BLaER1 treated with 17β-estradiol and CSF1 and Interleukin-3, amounts not matched to agents 10 nM and 100 nM (cell line): ENCODE measurements at regions not wholly inside any gene's neighbourhood (a gene's known extent, or its start where the extent isn't known, plus 50 kb on each side); places are given as distances from the start of the nearest gene placed in this dataset.

Experiments used
- H3K27ac ChIP-seq, 11 experiments: shearing (Covaris generic); formaldehyde crosslinking; 2 replicates each; pipeline ENCODE4 v1.8.1; 2022
- H3K27me3 ChIP-seq, 11 experiments: shearing (Covaris generic); formaldehyde crosslinking; 2 replicates each; pipeline ENCODE4 v1.8.1; 2022
- H3K36me3 ChIP-seq, 11 experiments: shearing (Covaris generic); formaldehyde crosslinking; 2 replicates each; pipeline ENCODE4 v1.8.1; 2022
- H3K4me1 ChIP-seq, 10 experiments: shearing (Covaris generic); formaldehyde crosslinking; 2 replicates each; pipeline ENCODE4 v1.8.1; 2022
- H3K4me2 ChIP-seq, 11 experiments: shearing (Covaris generic); formaldehyde crosslinking; 2 replicates each; pipeline ENCODE4 v1.8.1; 2022
- H3K4me3 ChIP-seq, 10 experiments: shearing (Covaris generic); formaldehyde crosslinking; 2 replicates each; pipeline ENCODE4 v1.8.1; 2022
- H3K9ac ChIP-seq, 11 experiments: shearing (Covaris generic); formaldehyde crosslinking; 2 replicates each; pipeline ENCODE4 v1.8.1; 2022
- H3K9me3 ChIP-seq, 11 experiments: shearing (Covaris generic); formaldehyde crosslinking; replicated peaks in 1 of 11; 2 replicates each; pipeline ENCODE4 v1.8.1; 2022
- H4K20me1 ChIP-seq, 11 experiments: shearing (Covaris generic); formaldehyde crosslinking; 2 replicates each; pipeline ENCODE4 v1.8.1; 2022
- Cebpa-rat ChIP-seq, 11 experiments: shearing (Covaris generic); IDR thresholded peaks; 2 replicates each; pipeline ENCODE4 v1.8.1; 2022

- no peak overlapping the region for H3K4me3 ChIP-seq
These were observed 211.7 kb downstream of the NAF1 start for GRCh38 chr4:162954976-162955375.

GRCh38 chr4:162952232-162952631, 214.5 kb downstream of the NAF1 start:
- Histone ChIP-seq H3K4me1 (no peaks in the 10 kb centered on the region), H3K4me2 (no peak overlapping the region), H3K9me3 (no peaks in the 10 kb centered on the region), H3K27ac (no peak overlapping the region), H3K4me3 (no peak overlapping the region), H4K20me1 (no peaks in the 10 kb centered on the region), H3K9ac (no peak overlapping the region), H3K36me3 (no peaks in the 10 kb centered on the region), H3K27me3 (no peaks in the 10 kb centered on the region)
- TF ChIP-seq Cebpa-rat (IDR thresholded peaks at IDR 0.05): no peak

More at GRCh38 chr4:162954976-162955375, 211.7 kb downstream of the NAF1 start:
- Histone ChIP-seq H3K27me3 (no peaks in the 10 kb centered on the region), H3K36me3 (no peaks in the 10 kb centered on the region), H3K4me1 (no peaks in the 10 kb centered on the region), H3K9me3 (no peaks in the 10 kb centered on the region), H3K4me2 (no peak overlapping the region), H3K27ac (no peak overlapping the region), H4K20me1 (no peaks in the 10 kb centered on the region), H3K9ac (no peak overlapping the region)
- no peak for TF ChIP-seq Cebpa-rat (IDR thresholded peaks at IDR 0.05)

- Histone ChIP-seq H3K4me1 (no peaks in the 10 kb centered on the region), H3K27ac (no peak overlapping the region), H3K9ac (no peak overlapping the region), H3K4me3 (no peak overlapping the region), H3K36me3 (no peaks in the 10 kb centered on the region), H4K20me1 (no peaks in the 10 kb centered on the region), H3K27me3 (no peaks in the 10 kb centered on the region), H3K4me2 (no peak overlapping the region), H3K9me3 (no peaks in the 10 kb centered on the region)
- no peak for TF ChIP-seq Cebpa-rat (IDR thresholded peaks at IDR 0.05)
These were observed 221.0 kb downstream of the NAF1 start for GRCh38 chr4:162945713-162946112.

DNA sequence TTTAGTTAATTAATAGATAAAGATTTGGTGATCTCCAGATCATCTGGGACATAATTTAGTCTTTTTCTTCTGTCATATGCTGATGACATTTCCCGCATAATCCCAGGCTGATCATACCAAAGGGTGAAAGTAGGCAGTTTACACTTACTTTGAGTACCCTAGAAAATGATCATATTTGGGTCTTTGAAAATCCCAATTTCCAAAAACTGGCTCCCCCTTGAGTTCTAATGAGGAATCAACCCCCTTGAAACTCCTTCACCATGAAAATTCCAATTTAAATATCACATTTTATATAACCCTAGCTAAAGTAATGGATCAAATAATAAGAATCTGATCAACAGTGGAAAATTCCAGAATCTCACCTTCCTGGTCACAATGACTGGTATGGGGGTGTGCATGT, 223.4 kb downstream of the NAF1 start:
- H3K27me3 ChIP-seq: no peaks in the 10 kb centered on the region
- H3K4me2 ChIP-seq: no peak overlapping the region
- TF ChIP-seq Cebpa-rat (IDR thresholded peaks at IDR 0.05): no peak
- no peaks in the 10 kb centered on the region for H3K36me3 ChIP-seq
- H3K4me3 ChIP-seq: no peak overlapping the region
- H3K9me3 ChIP-seq: no peaks in the 10 kb centered on the region
- H3K27ac ChIP-seq: no peak overlapping the region
- no peaks in the 10 kb centered on the region for H3K4me1 ChIP-seq
- H4K20me1 ChIP-seq: no peaks in the 10 kb centered on the region
- no peak overlapping the region for H3K9ac ChIP-seq

- Histone ChIP-seq H3K27me3 (no peaks in the 10 kb centered on the region), H3K4me3 (no peak overlapping the region), H3K36me3 (no peaks in the 10 kb centered on the region), H3K4me1 (peaks cover 0 to 16% (median 6%) of the 10 kb centered on the region in 10 experiments; a peak in 7 of 20 replicates), H3K9me3 (no peaks in the 10 kb centered on the region), H3K27ac (no peak overlapping the region), H3K4me2 (no peak overlapping the region), H4K20me1 (no peaks in the 10 kb centered on the region), H3K9ac (no peak overlapping the region)
- TF ChIP-seq Cebpa-rat (IDR thresholded peaks at IDR 0.05): no peak
These were observed 227.8 kb downstream of the NAF1 start for GRCh38 chr4:162938738-162939485.

- H3K4me3 ChIP-seq: no peak overlapping the region
- H3K27ac ChIP-seq: no peak overlapping the region
- no peak for TF ChIP-seq Cebpa-rat (IDR thresholded peaks at IDR 0.05)
- H4K20me1 ChIP-seq: no peaks in the 10 kb centered on the region
- H3K4me2 ChIP-seq: peak overlapping the region in 7 of 11 experiments; percentile 5 to 45 (median 36); a peak in 11 of 22 replicates
- peaks cover 0 to 16% (median 6%) of the 10 kb centered on the region in 10 experiments; a peak in 7 of 20 replicates for H3K4me1 ChIP-seq
- no peaks in the 10 kb centered on the region for H3K36me3 ChIP-seq
- no peaks in the 10 kb centered on the region for H3K27me3 ChIP-seq
- H3K9ac ChIP-seq: no peak overlapping the region
- no peaks in the 10 kb centered on the region for H3K9me3 ChIP-seq
These were observed 231.5 kb downstream of the NAF1 start for GRCh38 chr4:162935214-162935613.

- Histone ChIP-seq H3K36me3 (no peaks in the 10 kb centered on the region), H3K9ac (no peak overlapping the region), H3K4me3 (no peak overlapping the region), H3K4me1 (peaks cover 0 to 16% (median 6%) of the 10 kb centered on the region in 10 experiments; a peak in 7 of 20 replicates), H3K4me2 (no peak overlapping the region), H3K27me3 (no peaks in the 10 kb centered on the region), H4K20me1 (no peaks in the 10 kb centered on the region), H3K9me3 (no peaks in the 10 kb centered on the region), H3K27ac (no peak overlapping the region)
- TF ChIP-seq Cebpa-rat (IDR thresholded peaks at IDR 0.05): no peak
These were observed 235.4 kb downstream of the NAF1 start for GRCh38 chr4:162931286-162931685.

DNA sequence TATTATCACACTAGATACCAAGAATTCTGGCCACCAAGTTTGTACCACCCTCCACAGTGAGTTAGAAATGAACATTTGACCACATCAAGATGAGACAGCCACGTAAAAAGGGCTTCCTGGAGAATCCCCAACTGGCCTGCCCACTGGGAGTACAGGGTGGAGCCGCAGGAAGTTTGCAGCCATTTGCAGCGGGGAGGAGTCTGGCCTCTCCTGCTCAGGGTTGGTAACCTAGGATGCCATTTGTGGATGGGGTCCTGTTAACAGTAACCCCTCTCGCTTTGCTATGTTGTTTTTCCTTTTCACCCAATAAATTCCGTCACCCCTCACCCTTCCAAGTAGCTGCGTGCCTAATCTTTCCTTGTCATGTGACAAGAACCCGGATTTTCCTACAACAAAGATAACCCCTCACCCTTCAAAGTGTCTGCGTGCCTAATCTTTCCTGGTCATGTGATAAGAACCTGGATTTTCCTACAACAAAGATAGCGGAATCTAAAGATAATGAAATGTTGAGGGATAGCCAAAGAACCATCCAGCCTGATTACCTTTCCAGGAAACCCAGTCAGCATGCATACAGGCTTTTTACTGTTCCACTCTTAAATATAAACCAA, 245.4 kb downstream of the NAF1 start:
- TF ChIP-seq Cebpa-rat (IDR thresholded peaks at IDR 0.05): no peak
- H3K4me1 ChIP-seq: no peaks in the 10 kb centered on the region
- no peak overlapping the region for H3K4me3 ChIP-seq
- no peak overlapping the region for H3K9ac ChIP-seq
- no peak overlapping the region for H3K4me2 ChIP-seq
- peaks cover 0 to 11% (median 0%) of the 10 kb centered on the region in 11 experiments; a peak in 4 of 22 replicates for H3K9me3 ChIP-seq
- no peak overlapping the region for H3K27ac ChIP-seq
- H4K20me1 ChIP-seq: no peaks in the 10 kb centered on the region
- no peaks in the 10 kb centered on the region for H3K27me3 ChIP-seq
- H3K36me3 ChIP-seq: no peaks in the 10 kb centered on the region

- Histone ChIP-seq H3K27ac (no peak overlapping the region), H3K36me3 (no peaks in the 10 kb centered on the region), H3K9ac (no peak overlapping the region), H3K4me1 (no peaks in the 10 kb centered on the region), H4K20me1 (no peaks in the 10 kb centered on the region), H3K4me3 (no peak overlapping the region), H3K27me3 (no peaks in the 10 kb centered on the region), H3K4me2 (no peak overlapping the region), H3K9me3 (peaks cover 0 to 11% (median 4%) of the 10 kb centered on the region in 11 experiments; a peak in 5 of 22 replicates)
- no peak for TF ChIP-seq Cebpa-rat (IDR thresholded peaks at IDR 0.05)
These were observed 246.0 kb downstream of the NAF1 start for GRCh38 chr4:162920649-162921048.

GRCh38 chr4:162912482-162912881, 254.2 kb downstream of the NAF1 start:
- H3K36me3 ChIP-seq: no peaks in the 10 kb centered on the region
- no peak for TF ChIP-seq Cebpa-rat (IDR thresholded peaks at IDR 0.05)
- no peak overlapping the region for H3K27ac ChIP-seq
- no peak overlapping the region for H3K4me3 ChIP-seq
- H3K4me1 ChIP-seq: no peaks in the 10 kb centered on the region
- no peaks in the 10 kb centered on the region for H4K20me1 ChIP-seq
- no peaks in the 10 kb centered on the region for H3K27me3 ChIP-seq
- H3K9me3 ChIP-seq: peaks cover 0 to 15% (median 4%) of the 10 kb centered on the region in 11 experiments; a peak in 6 of 22 replicates
- no peak overlapping the region for H3K4me2 ChIP-seq
- no peak overlapping the region for H3K9ac ChIP-seq
